ENCODE measurements at regions not wholly inside any gene's neighbourhood (a gene's known extent, or its start where the extent isn't known, plus 50 kb on each side); places are given as distances from the start of the nearest gene placed in this dataset.

- H4K20me1 ChIP-seq (ENCODE audit: low read depth, low read length): no peaks in the 10 kb centered on the region
- H3K9me3 ChIP-seq (ENCODE audit: insufficient read depth, low read length): no peaks in the 10 kb centered on the region
- H3K27ac ChIP-seq (ENCODE audit: low read depth, low read length): no peak overlapping the region
- no peaks in the 10 kb centered on the region for H3K79me2 ChIP-seq (ENCODE audit: insufficient read depth, low read length)
- H3K4me3 ChIP-seq (ENCODE audit: insufficient read depth, low read length, poor library complexity, severe bottlenecking): no peak overlapping the region
- H3K27me3 ChIP-seq (ENCODE audit: low read length): no peaks in the 10 kb centered on the region
- TF ChIP-seq, protein P1, sequence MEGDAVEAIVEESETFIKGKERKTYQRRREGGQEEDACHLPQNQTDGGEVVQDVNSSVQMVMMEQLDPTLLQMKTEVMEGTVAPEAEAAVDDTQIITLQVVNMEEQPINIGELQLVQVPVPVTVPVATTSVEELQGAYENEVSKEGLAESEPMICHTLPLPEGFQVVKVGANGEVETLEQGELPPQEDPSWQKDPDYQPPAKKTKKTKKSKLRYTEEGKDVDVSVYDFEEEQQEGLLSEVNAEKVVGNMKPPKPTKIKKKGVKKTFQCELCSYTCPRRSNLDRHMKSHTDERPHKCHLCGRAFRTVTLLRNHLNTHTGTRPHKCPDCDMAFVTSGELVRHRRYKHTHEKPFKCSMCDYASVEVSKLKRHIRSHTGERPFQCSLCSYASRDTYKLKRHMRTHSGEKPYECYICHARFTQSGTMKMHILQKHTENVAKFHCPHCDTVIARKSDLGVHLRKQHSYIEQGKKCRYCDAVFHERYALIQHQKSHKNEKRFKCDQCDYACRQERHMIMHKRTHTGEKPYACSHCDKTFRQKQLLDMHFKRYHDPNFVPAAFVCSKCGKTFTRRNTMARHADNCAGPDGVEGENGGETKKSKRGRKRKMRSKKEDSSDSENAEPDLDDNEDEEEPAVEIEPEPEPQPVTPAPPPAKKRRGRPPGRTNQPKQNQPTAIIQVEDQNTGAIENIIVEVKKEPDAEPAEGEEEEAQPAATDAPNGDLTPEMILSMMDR (IDR thresholded peaks at IDR 0.05; ENCODE audit: insufficient read depth, low read length, poor library complexity, severe bottlenecking): no peak
- no peak for TF ChIP-seq EZH2phosphoT487 (conservative IDR thresholded peaks at IDR 0.05; ENCODE audit: low read length)
- H3K9me2 ChIP-seq (replicated peaks; ENCODE audit: insufficient read depth, low read length): no peaks in the 10 kb centered on the region
- no peaks in the 10 kb centered on the region for H3F3A ChIP-seq (ENCODE audit: insufficient read depth)
- H3K9ac ChIP-seq (ENCODE audit: low read length): no peak overlapping the region
- H3K4me2 ChIP-seq (ENCODE audit: low read depth, low read length, poor library complexity, severe bottlenecking): no peak overlapping the region
- H2AFZ ChIP-seq (ENCODE audit: low read depth, low read length, severe bottlenecking): no peak overlapping the region
- H3K36me3 ChIP-seq (ENCODE audit: low read length): no peaks in the 10 kb centered on the region
Observed at GRCh38 chr1:60527567-60527966, 454.0 kb upstream of the C1orf87 start.

DNA sequence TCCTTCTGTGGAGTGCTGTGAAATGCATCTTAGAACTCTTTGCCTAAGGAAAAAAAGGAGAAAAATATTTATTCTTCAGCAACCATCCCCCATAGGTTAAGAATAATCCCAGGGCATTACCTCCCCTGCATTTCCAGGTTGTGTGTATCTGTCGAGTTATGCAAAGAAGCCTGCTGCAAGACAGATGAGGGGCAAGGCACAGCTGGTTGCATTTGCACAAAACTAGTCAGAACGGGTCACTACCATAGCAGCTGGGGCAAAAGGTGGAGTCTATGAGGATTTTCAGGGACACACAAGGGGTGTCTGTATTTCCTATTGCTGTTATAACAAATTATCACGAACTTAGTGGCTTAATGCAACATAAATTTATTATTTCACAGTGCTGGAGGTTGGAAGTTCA, 443.4 kb upstream of the C1orf87 start:
- Histone ChIP-seq H2AFZ (ENCODE audit: low read depth, low read length, severe bottlenecking) (no peak overlapping the region), H3K27me3 (ENCODE audit: low read length) (no peaks in the 10 kb centered on the region), H4K20me1 (ENCODE audit: low read depth, low read length) (no peaks in the 10 kb centered on the region), H3K27ac (ENCODE audit: low read depth, low read length) (no peak overlapping the region), H3F3A (ENCODE audit: insufficient read depth) (no peaks in the 10 kb centered on the region), H3K4me3 (ENCODE audit: insufficient read depth, low read length, poor library complexity, severe bottlenecking) (no peak overlapping the region), H3K36me3 (ENCODE audit: low read length) (no peaks in the 10 kb centered on the region), H3K9me3 (ENCODE audit: insufficient read depth, low read length) (no peaks in the 10 kb centered on the region), H3K9ac (ENCODE audit: low read length) (no peak overlapping the region), H3K9me2 (replicated peaks; ENCODE audit: insufficient read depth, low read length) (no peaks in the 10 kb centered on the region), H3K4me2 (ENCODE audit: low read depth, low read length, poor library complexity, severe bottlenecking) (no peak overlapping the region), H3K79me2 (ENCODE audit: insufficient read depth, low read length) (no peaks in the 10 kb centered on the region)
- TF ChIP-seq, protein P1 (IDR thresholded peaks at IDR 0.05; ENCODE audit: insufficient read depth, low read length, poor library complexity, severe bottlenecking): no peak
- no peak for TF ChIP-seq EZH2phosphoT487 (conservative IDR thresholded peaks at IDR 0.05; ENCODE audit: low read length)

GRCh38 chr1:60510162-60510561, 436.6 kb upstream of the C1orf87 start:
- Histone ChIP-seq H3K79me2 (ENCODE audit: insufficient read depth, low read length) (no peaks in the 10 kb centered on the region), H3K27me3 (ENCODE audit: low read length) (no peaks in the 10 kb centered on the region), H2AFZ (ENCODE audit: low read depth, low read length, severe bottlenecking) (no peak overlapping the region), H3K4me3 (ENCODE audit: insufficient read depth, low read length, poor library complexity, severe bottlenecking) (no peak overlapping the region), H3K9me3 (ENCODE audit: insufficient read depth, low read length) (no peaks in the 10 kb centered on the region), H4K20me1 (ENCODE audit: low read depth, low read length) (no peaks in the 10 kb centered on the region), H3F3A (ENCODE audit: insufficient read depth) (no peaks in the 10 kb centered on the region), H3K36me3 (ENCODE audit: low read length) (no peaks in the 10 kb centered on the region), H3K4me2 (ENCODE audit: low read depth, low read length, poor library complexity, severe bottlenecking) (no peak overlapping the region), H3K27ac (ENCODE audit: low read depth, low read length) (no peak overlapping the region), H3K9me2 (replicated peaks; ENCODE audit: insufficient read depth, low read length) (no peaks in the 10 kb centered on the region), H3K9ac (ENCODE audit: low read length) (no peak overlapping the region)
- TF ChIP-seq, protein P1 (IDR thresholded peaks at IDR 0.05; ENCODE audit: insufficient read depth, low read length, poor library complexity, severe bottlenecking): no peak
- no peak for TF ChIP-seq EZH2phosphoT487 (conservative IDR thresholded peaks at IDR 0.05; ENCODE audit: low read length)

Measured in SU-DHL-6 (cell line).